ENCODE measurements at regions not wholly inside any gene's neighbourhood (a gene's known extent, or its start where the extent isn't known, plus 50 kb on each side); places are given as distances from the start of the nearest gene placed in this dataset.
A peak's percentile ranks its signal among the peaks of the same experiment; 100 is the strongest.

GRCh38 chr5:143564417-143564816 lies 160.9 kb upstream of the NR3C1 start:
- Histone ChIP-seq H3K4me3 (replicated peaks; ENCODE audit: insufficient read depth, low read length) (no peak overlapping the region), H3K27me3 (ENCODE audit: insufficient read depth, poor library complexity, severe bottlenecking) (no peaks in the 10 kb centered on the region), H3K27ac (replicated peaks) (no peak overlapping the region)
- no peak for TF ChIP-seq GABPA (IDR thresholded peaks at IDR 0.05; ENCODE audit: low read depth)
- no peak for TF ChIP-seq CTCF (IDR thresholded peaks at IDR 0.05; ENCODE audit: insufficient read depth, low read length)
- no peak for TF ChIP-seq POLR2AphosphoS5 (IDR thresholded peaks at IDR 0.05; ENCODE audit: low read depth)
- no peak for TF ChIP-seq SPI1 (IDR thresholded peaks at IDR 0.05; ENCODE audit: borderline replicate concordance, low read depth)
- no peak for TF ChIP-seq REST (IDR thresholded peaks at IDR 0.05; ENCODE audit: insufficient replicate concordance, low read depth)
- no peak for DNase-seq (ENCODE audit: low read depth in 1 of 2, low spot score in 1 of 2)

- DNase-seq (ENCODE audit: low read depth in 1 of 2, low spot score in 1 of 2), result no peak
Measured at GRCh38 chr5:143562935-143563334, 159.4 kb upstream of the NR3C1 start.

GRCh38 chr5:143561219-143561618 lies 157.7 kb upstream of the NR3C1 start:
- no peak for DNase-seq (ENCODE audit: low read depth in 1 of 2, low spot score in 1 of 2)
- H3K4me3 ChIP-seq (replicated peaks; ENCODE audit: insufficient read depth, low read length), result no peak overlapping the region
- no peaks in the 10 kb centered on the region for H3K27me3 ChIP-seq (ENCODE audit: insufficient read depth, poor library complexity, severe bottlenecking)
- TF ChIP-seq POLR2AphosphoS5 (IDR thresholded peaks at IDR 0.05; ENCODE audit: low read depth) (no peak), REST (IDR thresholded peaks at IDR 0.05; ENCODE audit: insufficient replicate concordance, low read depth) (no peak), SPI1 (IDR thresholded peaks at IDR 0.05; ENCODE audit: borderline replicate concordance, low read depth) (0 out of 2 replicates have a peak, but pooled peaks have one; percentile 10)
- no peak overlapping the region for H3K27ac ChIP-seq (replicated peaks)

More at GRCh38 chr5:143562935-143563334, 159.4 kb upstream of the NR3C1 start:
- Histone ChIP-seq H3K27ac (replicated peaks) (no peak overlapping the region), H3K27me3 (ENCODE audit: insufficient read depth, poor library complexity, severe bottlenecking) (no peaks in the 10 kb centered on the region), H3K4me3 (replicated peaks; ENCODE audit: insufficient read depth, low read length) (no peak overlapping the region)
- TF ChIP-seq GABPA (IDR thresholded peaks at IDR 0.05; ENCODE audit: low read depth), result no peak
- TF ChIP-seq SPI1 (IDR thresholded peaks at IDR 0.05; ENCODE audit: borderline replicate concordance, low read depth), result no peak
- TF ChIP-seq POLR2AphosphoS5 (IDR thresholded peaks at IDR 0.05; ENCODE audit: low read depth), result no peak
- TF ChIP-seq CTCF (IDR thresholded peaks at IDR 0.05; ENCODE audit: insufficient read depth, low read length), result no peak

- H3K27ac ChIP-seq (replicated peaks), result no peak overlapping the region
Measured at GRCh38 chr5:143560378-143560777, 156.9 kb upstream of the NR3C1 start.

More at GRCh38 chr5:143560378-143560777, 156.9 kb upstream of the NR3C1 start:
- no peaks in the 10 kb centered on the region for H3K27me3 ChIP-seq (ENCODE audit: insufficient read depth, poor library complexity, severe bottlenecking)
- H3K4me3 ChIP-seq (replicated peaks; ENCODE audit: insufficient read depth, low read length), result no peak overlapping the region
- TF ChIP-seq SPI1 (IDR thresholded peaks at IDR 0.05; ENCODE audit: borderline replicate concordance, low read depth) (no peak), GABPA (IDR thresholded peaks at IDR 0.05; ENCODE audit: low read depth) (no peak), POLR2AphosphoS5 (IDR thresholded peaks at IDR 0.05; ENCODE audit: low read depth) (no peak), CTCF (IDR thresholded peaks at IDR 0.05; ENCODE audit: insufficient read depth, low read length) (no peak)
- DNase-seq (ENCODE audit: low read depth in 1 of 2, low spot score in 1 of 2), result no peak

Data from HL-60 (cell line).